Body of pancreas (tissue), 4 donors: ENCODE measurements at regions not wholly inside any gene's neighbourhood (a gene's known extent, or its start where the extent isn't known, plus 50 kb on each side); places are given as distances from the start of the nearest gene placed in this dataset.

ENCODE experiments used
- CTCF ChIP-seq, 7 experiments: fragments of 450-650 bp in 4 of 7; fragments of 200-600 bp in 3 of 7; sonication (generic) in 3 of 7; IDR thresholded peaks; one replicate each; pipeline ENCODE4 v1.5.1; 2016 to 2019; ENCODE audit warnings: antibody characterized with exemption in 7 of 7
- POLR2A ChIP-seq, 3 donors: fragments of 450-650 bp; IDR thresholded peaks; one replicate each; pipeline ENCODE4 v1.6.1; 2016; ENCODE audit warnings: antibody characterized with exemption in 3 of 3, mild to moderate bottlenecking in 2 of 3

- TF ChIP-seq CTCF (IDR thresholded peaks at IDR 0.05) (no peak), POLR2A (IDR thresholded peaks at IDR 0.05) (no peak)
Measured at GRCh38 chr6:167739721-167740475, 86.8 kb upstream of the AFDN start.
